HCT116 (cell line): ENCODE measurements at regions not wholly inside any gene's neighbourhood (a gene's known extent, or its start where the extent isn't known, plus 50 kb on each side); places are given as distances from the start of the nearest gene placed in this dataset.

Experiments used
- ATAC-seq: fragments of 200-7000 bp; cut with Tn5 transposase; 2 replicates; pipeline ENCODE4 v1.9.1; 2020; ENCODE audit warnings: mild to moderate bottlenecking, moderate library complexity
- BruUV-seq: library from RNA; stranded (reverse); fragments of 400-500 nt; replicated peaks from 2 replicates; lab custom pipeline; 2021; lab: Mats Ljungman, UMichigan
- CTCF ChIA-PET: fragments of 300-600 bp; sonication (Branson Sonifier 250); formaldehyde crosslinking; loops from one replicate; lab custom pipeline; 2021; ENCODE audit warnings: antibody characterized with exemption; lab: Charles Lee
- POLR2A ChIA-PET: fragments of 300-600, 350-600 bp; sonication (Branson Sonifier 250); formaldehyde crosslinking; loops from one replicate; lab custom pipeline; 2021; ENCODE audit warnings: antibody characterized with exemption; lab: Charles Lee
- RAD21 ChIA-PET, 2 experiments: fragments of 300-600 bp; sonication (Branson Sonifier 250); formaldehyde crosslinking; loops; one replicate each; lab custom pipeline; 2023; ENCODE audit warnings: low total read pairs in 2 of 2; ENCODE audit not compliant: uncharacterized antibody in 2 of 2, unreplicated experiment in 2 of 2, low non-redundant PET in 1 of 2; lab: Charles Lee
- DNase-seq: peaks from one replicate; pipeline ENCODE4 v3.0.0-alpha.2; 2010; ENCODE audit warnings: low read depth, low spot score
- H2AFZ ChIP-seq: fragments of 200-600 bp; shearing (Covaris generic), sonication (generic); 2 replicates; pipeline ENCODE4 v1.6.1; 2017; ENCODE audit warnings: low read depth, mixed run types, mixed read lengths, antibody characterized with exemption, low read length; ENCODE audit not compliant: poor library complexity, severe bottlenecking
- H3K27ac ChIP-seq: 2 replicates; pipeline ENCODE4 v1.5.1; 2012; ENCODE audit warnings: low read depth, low read length
- H3K27me3 ChIP-seq: fragments of 200-600 bp; sonication (generic); 2 replicates; pipeline ENCODE4 v1.6.1; 2016; ENCODE audit warnings: mixed run types, low read length, mixed read lengths; ENCODE audit not compliant: insufficient read depth
- H3K36me3 ChIP-seq, 2 experiments: fragments of 200-500 bp in 1 of 2; fragments of 200-600 bp in 1 of 2; sonication (Bioruptor generic) in 1 of 2; sonication (generic) in 1 of 2; 2 replicates each; pipeline versions ENCODE4 v1.5.1 to v1.6.1; 2014 to 2016; ENCODE audit warnings: low read length in 2 of 2, inconsistent platforms in 1 of 2, mixed read lengths in 1 of 2, mixed run types in 1 of 2; ENCODE audit not compliant: insufficient read depth in 2 of 2, control insufficient read depth in 1 of 2
- H3K4me1 ChIP-seq, 2 experiments: fragments of 200-600 bp in 1 of 2; sonication (generic) in 1 of 2; 2 replicates each; pipeline versions ENCODE4 v1.5.1 to v1.6.1; 2012 to 2017; ENCODE audit warnings: low read length in 2 of 2, inconsistent platforms in 1 of 2, mild to moderate bottlenecking in 1 of 2, mixed read lengths in 1 of 2, mixed run types in 1 of 2, moderate library complexity in 1 of 2; ENCODE audit not compliant: insufficient read depth in 2 of 2, control insufficient read depth in 1 of 2
- H3K4me2 ChIP-seq: fragments of 200-600 bp; sonication (generic); 2 replicates; pipeline ENCODE4 v1.6.1; 2017; ENCODE audit warnings: mixed run types, low read length, mixed read lengths
- H3K4me3 ChIP-seq, 2 experiments: fragments of 200-600 bp in 1 of 2; sonication (generic) in 1 of 2; replicated peaks in 1 of 2; 2 replicates each; pipeline ENCODE4 v1.5.1; 2011 to 2016; ENCODE audit warnings: low read length in 2 of 2, control low read depth in 1 of 2, low read depth in 1 of 2, mild to moderate bottlenecking in 1 of 2, mixed read lengths in 1 of 2, mixed run types in 1 of 2
- H3K79me2 ChIP-seq: fragments of 200-600 bp; sonication (generic); 2 replicates; pipeline ENCODE4 v1.6.1; 2017; ENCODE audit warnings: mild to moderate bottlenecking, mixed run types, low read length, moderate library complexity, mixed read lengths; ENCODE audit not compliant: insufficient read depth
- H3K9ac ChIP-seq: fragments of 200-600 bp; sonication (generic); 2 replicates; pipeline ENCODE4 v1.6.1; 2016; ENCODE audit warnings: low read length, mixed read lengths
- H3K9me2 ChIP-seq: fragments of 200-600 bp; sonication (generic), shearing (Covaris generic); 2 replicates; pipeline ENCODE4 v1.6.1; 2017; ENCODE audit warnings: mixed run types, mild to moderate bottlenecking, moderate library complexity; ENCODE audit not compliant: insufficient read depth
- H3K9me3 ChIP-seq, 2 experiments: fragments of 200-500 bp in 1 of 2; fragments of 200-600 bp in 1 of 2; sonication (Bioruptor generic) in 1 of 2; sonication (generic) in 1 of 2; 2 replicates each; pipeline ENCODE4 v1.6.1; 2014 to 2017; ENCODE audit warnings: low read length in 2 of 2, mixed read lengths in 2 of 2, inconsistent platforms in 1 of 2, low read depth in 1 of 2, mild to moderate bottlenecking in 1 of 2, mixed run types in 1 of 2, moderate library complexity in 1 of 2; ENCODE audit not compliant: control insufficient read depth in 1 of 2, insufficient read depth in 1 of 2
- H4K20me1 ChIP-seq: fragments of 200-600 bp; sonication (generic), shearing (Covaris generic); 2 replicates; pipeline ENCODE4 v1.6.1; 2017; ENCODE audit warnings: mixed run types, mild to moderate bottlenecking, moderate library complexity; ENCODE audit not compliant: insufficient read depth
- CBX3 ChIP-seq: IDR thresholded peaks from 2 replicates; pipeline ENCODE4 v1.6.1; 2012; ENCODE audit warnings: low read depth
- EGR1 ChIP-seq: IDR thresholded peaks from 2 replicates; pipeline ENCODE4 v1.6.1; 2012; ENCODE audit warnings: low read depth
- MAX ChIP-seq: IDR thresholded peaks from 2 replicates; pipeline ENCODE4 v1.6.1; 2012
- POLR2AphosphoS5 ChIP-seq: IDR thresholded peaks from 2 replicates; pipeline ENCODE4 v1.6.1; 2011; ENCODE audit warnings: mild to moderate bottlenecking, low read depth, low read length, moderate library complexity
- RAD21 ChIP-seq: IDR thresholded peaks from 2 replicates; pipeline ENCODE4 v1.6.1; 2012; ENCODE audit warnings: low read depth, mild to moderate bottlenecking
- SIN3A ChIP-seq: IDR thresholded peaks from 2 replicates; pipeline ENCODE4 v1.6.1; 2012; ENCODE audit warnings: low read depth
- YY1 ChIP-seq: IDR thresholded peaks from 2 replicates; pipeline ENCODE4 v1.6.1; 2011; ENCODE audit warnings: low read length, low read depth, moderate library complexity, mild to moderate bottlenecking; ENCODE audit not compliant: insufficient replicate concordance; ENCODE audit errors: extremely low read depth
- intact Hi-C: fragments of 100-400 bp; cut with micrococcal nuclease; formaldehyde crosslinking; loops from 2 replicates; pipeline ENCODE4 v1.10.0; 2022
- TF ChIP-seq, protein P1 (sequence below): IDR thresholded peaks from 2 replicates; pipeline ENCODE4 v1.6.1; 2012; ENCODE audit warnings: low read depth
- TF ChIP-seq, protein P2 (sequence below): IDR thresholded peaks from 2 replicates; pipeline ENCODE4 v1.6.1; 2011; ENCODE audit warnings: mild to moderate bottlenecking, low read length, moderate library complexity; ENCODE audit not compliant: insufficient replicate concordance; ENCODE audit errors: extremely low read depth
- TF ChIP-seq, protein P3 (sequence below): IDR thresholded peaks from 2 replicates; pipeline ENCODE4 v1.6.1; 2012

DNA sequence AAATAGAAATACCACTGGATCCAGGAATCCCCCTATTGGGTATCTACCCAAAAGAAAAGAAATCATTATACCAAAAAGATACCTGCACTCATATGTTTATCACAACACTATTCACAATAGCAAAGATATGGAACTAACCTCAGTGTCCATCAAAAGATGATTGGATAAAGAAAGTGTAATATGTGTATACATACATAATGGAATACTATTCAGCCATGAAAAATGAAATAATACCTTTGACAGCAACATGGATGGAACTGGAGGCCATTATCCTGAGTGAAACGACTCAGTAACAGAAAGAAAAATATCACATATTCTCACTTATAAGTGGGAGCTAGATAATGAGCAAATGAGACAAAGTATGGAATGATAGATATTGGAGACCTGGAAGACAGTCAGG, 74.2 kb upstream of the TLR3 start:
- Histone ChIP-seq H3K4me2 (no peak overlapping the region), H3K4me1 (no peaks in the 10 kb centered on the region), H3K4me3 (no peak overlapping the region), H3K36me3 (no peaks in the 10 kb centered on the region), H3K27ac (no peak overlapping the region), H2AFZ (no peak overlapping the region), H3K9me3 (no peaks in the 10 kb centered on the region), H3K79me2 (no peaks in the 10 kb centered on the region), H3K9me2 (no peaks in the 10 kb centered on the region), H3K9ac (no peak overlapping the region), H4K20me1 (no peaks in the 10 kb centered on the region), H3K27me3 (no peaks in the 10 kb centered on the region)
- BruUV-seq = no TSS peak
- DNase-seq (no peak), ATAC-seq (no peak)
- TF ChIP-seq SIN3A (no peak), RAD21 (no peak), MAX (no peak), CBX3 (no peak), YY1 (no peak), EGR1 (no peak), POLR2AphosphoS5 (no peak)
- TF ChIP-seq, protein P1, sequence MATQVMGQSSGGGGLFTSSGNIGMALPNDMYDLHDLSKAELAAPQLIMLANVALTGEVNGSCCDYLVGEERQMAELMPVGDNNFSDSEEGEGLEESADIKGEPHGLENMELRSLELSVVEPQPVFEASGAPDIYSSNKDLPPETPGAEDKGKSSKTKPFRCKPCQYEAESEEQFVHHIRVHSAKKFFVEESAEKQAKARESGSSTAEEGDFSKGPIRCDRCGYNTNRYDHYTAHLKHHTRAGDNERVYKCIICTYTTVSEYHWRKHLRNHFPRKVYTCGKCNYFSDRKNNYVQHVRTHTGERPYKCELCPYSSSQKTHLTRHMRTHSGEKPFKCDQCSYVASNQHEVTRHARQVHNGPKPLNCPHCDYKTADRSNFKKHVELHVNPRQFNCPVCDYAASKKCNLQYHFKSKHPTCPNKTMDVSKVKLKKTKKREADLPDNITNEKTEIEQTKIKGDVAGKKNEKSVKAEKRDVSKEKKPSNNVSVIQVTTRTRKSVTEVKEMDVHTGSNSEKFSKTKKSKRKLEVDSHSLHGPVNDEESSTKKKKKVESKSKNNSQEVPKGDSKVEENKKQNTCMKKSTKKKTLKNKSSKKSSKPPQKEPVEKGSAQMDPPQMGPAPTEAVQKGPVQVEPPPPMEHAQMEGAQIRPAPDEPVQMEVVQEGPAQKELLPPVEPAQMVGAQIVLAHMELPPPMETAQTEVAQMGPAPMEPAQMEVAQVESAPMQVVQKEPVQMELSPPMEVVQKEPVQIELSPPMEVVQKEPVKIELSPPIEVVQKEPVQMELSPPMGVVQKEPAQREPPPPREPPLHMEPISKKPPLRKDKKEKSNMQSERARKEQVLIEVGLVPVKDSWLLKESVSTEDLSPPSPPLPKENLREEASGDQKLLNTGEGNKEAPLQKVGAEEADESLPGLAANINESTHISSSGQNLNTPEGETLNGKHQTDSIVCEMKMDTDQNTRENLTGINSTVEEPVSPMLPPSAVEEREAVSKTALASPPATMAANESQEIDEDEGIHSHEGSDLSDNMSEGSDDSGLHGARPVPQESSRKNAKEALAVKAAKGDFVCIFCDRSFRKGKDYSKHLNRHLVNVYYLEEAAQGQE = no peak
- TF ChIP-seq, protein P2, sequence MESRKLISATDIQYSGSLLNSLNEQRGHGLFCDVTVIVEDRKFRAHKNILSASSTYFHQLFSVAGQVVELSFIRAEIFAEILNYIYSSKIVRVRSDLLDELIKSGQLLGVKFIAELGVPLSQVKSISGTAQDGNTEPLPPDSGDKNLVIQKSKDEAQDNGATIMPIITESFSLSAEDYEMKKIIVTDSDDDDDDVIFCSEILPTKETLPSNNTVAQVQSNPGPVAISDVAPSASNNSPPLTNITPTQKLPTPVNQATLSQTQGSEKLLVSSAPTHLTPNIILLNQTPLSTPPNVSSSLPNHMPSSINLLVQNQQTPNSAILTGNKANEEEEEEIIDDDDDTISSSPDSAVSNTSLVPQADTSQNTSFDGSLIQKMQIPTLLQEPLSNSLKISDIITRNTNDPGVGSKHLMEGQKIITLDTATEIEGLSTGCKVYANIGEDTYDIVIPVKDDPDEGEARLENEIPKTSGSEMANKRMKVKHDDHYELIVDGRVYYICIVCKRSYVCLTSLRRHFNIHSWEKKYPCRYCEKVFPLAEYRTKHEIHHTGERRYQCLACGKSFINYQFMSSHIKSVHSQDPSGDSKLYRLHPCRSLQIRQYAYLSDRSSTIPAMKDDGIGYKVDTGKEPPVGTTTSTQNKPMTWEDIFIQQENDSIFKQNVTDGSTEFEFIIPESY = no peak
- TF ChIP-seq, protein P3, sequence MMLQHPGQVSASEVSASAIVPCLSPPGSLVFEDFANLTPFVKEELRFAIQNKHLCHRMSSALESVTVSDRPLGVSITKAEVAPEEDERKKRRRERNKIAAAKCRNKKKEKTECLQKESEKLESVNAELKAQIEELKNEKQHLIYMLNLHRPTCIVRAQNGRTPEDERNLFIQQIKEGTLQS = no peak
- POLR2A ChIA-PET = no interaction called here
- CTCF ChIA-PET = no interaction called here
- intact Hi-C loops = no loop called here
- RAD21 ChIA-PET = no interaction called here
